ENCODE measurements at regions not wholly inside any gene's neighbourhood (a gene's known extent, or its start where the extent isn't known, plus 50 kb on each side); places are given as distances from the start of the nearest gene placed in this dataset.

DNA sequence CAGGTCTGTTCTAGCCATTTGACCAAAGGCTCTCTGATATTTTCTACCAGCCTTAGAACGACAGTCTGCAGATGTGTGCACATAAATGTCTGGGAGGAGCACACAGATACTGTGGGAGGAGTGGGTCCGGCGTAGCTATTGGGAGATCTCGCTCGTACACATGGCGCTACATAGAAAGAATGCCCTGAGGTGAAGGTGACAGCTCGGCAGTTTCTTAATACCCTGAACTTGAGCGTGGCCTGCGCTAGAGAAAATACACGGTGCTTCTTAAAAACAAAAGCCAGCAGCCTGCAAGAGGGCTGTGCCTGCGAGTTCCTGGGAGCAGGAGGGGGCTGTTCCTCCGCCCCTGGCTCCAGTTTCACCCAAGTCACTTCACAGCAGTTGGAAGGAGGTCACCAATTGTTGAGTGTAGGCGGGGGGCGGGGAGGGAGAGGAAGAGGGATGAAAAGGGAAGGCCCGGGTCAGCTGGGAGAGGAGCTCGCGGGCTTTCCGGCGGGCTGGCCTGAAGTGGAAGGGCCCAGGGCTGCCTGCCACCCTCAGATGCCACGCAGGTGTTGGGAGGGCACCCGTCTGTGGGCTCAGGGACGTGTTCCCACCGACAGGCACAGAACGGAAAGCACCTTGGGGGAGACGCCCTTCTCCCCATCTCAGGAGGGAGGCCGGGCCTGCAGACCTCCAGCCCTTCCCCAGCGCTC is 124.7 kb upstream of the ZNF516 start:
- H2AK5ac ChIP-seq (ENCODE audit: low read depth, low read length), result no peak overlapping the region
- no peaks in the 10 kb centered on the region; a peak in 1 of 8 replicates for H3K36me3 ChIP-seq (ENCODE audit: control insufficient read depth in 2 of 4, insufficient read depth in 4 of 4, low read length in 3 of 4)
- peak overlapping the region; percentile 68 for H4K5ac ChIP-seq (ENCODE audit: insufficient read length, low read depth, low read length)
- peak overlapping the region; percentile 75; the same call in 1 of the 2 replicates for H2BK20ac ChIP-seq (ENCODE audit: low read length)
- WGBS, 2 experiments (ENCODE audit: extremely low coverage in 1 of 2, insufficient coverage in 1 of 2, insufficient read length in 1 of 2, insufficient replicate concordance in 2 of 2, low coverage in 1 of 2, low lambda C conversion rate in 2 of 2, missing lambda C conversion rate in 1 of 2), result 12% methylated on average over 22 of the region's 27 CpGs; no CpG with 5 or more reads in 1 of the 2 experiments
- peak overlapping the region; percentile 91 to 93 for H3K4me2 ChIP-seq (ENCODE audit: insufficient read depth in 1 of 2, low read depth in 2 of 2, low read length in 2 of 2)
- H4K91ac ChIP-seq (replicated peaks; ENCODE audit: insufficient read length, low read length), result peak overlapping the region; percentile 87
- H2BK120ac ChIP-seq (replicated peaks; ENCODE audit: low read depth, low read length), result peak overlapping the region; percentile 21
- peak overlapping the region; percentile 84; the same call in 1 of the 2 replicates for H2BK5ac ChIP-seq (ENCODE audit: low read depth, low read length)
- no peaks in the 10 kb centered on the region for H3K9me3 ChIP-seq (ENCODE audit: insufficient read depth in 2 of 2, low read depth in 1 of 2, low read length in 1 of 2)
- H3K79me1 ChIP-seq (ENCODE audit: low read depth, low read length), result no peaks in the 10 kb centered on the region
- H2BK12ac ChIP-seq (ENCODE audit: low read depth, low read length), result peak overlapping the region; percentile 84; the same call in 1 of the 2 replicates
- 0 out of 2 replicates have a peak overlapping the region, but pooled peaks have one; percentile 0 for H2AFZ ChIP-seq (ENCODE audit: low read length)
- DNase-seq (ENCODE audit: low read depth in 1 of 2, low spot score in 2 of 2) (peak in 1 of 2 experiments; percentile 77), FAIRE-seq (no peak)
- H3K4ac ChIP-seq (replicated peaks; ENCODE audit: insufficient read length, low read depth, low read length), result peak overlapping the region; percentile 62
- H4K20me1 ChIP-seq (replicated peaks in 1 of 2; ENCODE audit: control insufficient read depth in 1 of 2, insufficient read depth in 2 of 2, low read length in 2 of 2), result no peaks in the 10 kb centered on the region
- H3K79me2 ChIP-seq (ENCODE audit: control insufficient read depth in 1 of 2, insufficient read depth in 2 of 2, low read length in 2 of 2), result no peaks in the 10 kb centered on the region
- H3K23me2 ChIP-seq (ENCODE audit: low read depth, low read length), result peaks cover 8% of the 10 kb centered on the region
- peak overlapping the region; percentile 24 to 70 (median 32); a peak in 5 of 8 replicates for H3K4me3 ChIP-seq (ENCODE audit: extremely low read depth in 1 of 4, insufficient read depth in 2 of 4, low read depth in 3 of 4, low read length in 4 of 4)
- no peak overlapping the region for H3K23ac ChIP-seq (ENCODE audit: insufficient read length)
- H2BK15ac ChIP-seq (ENCODE audit: low read length), result peak overlapping the region; percentile 97
- H3K9ac ChIP-seq (replicated peaks in 1 of 4; ENCODE audit: extremely low read depth in 1 of 4, low read depth in 3 of 4, low read length in 3 of 4), result peak overlapping the region in 2 of 4 experiments; percentile 38 to 42; a peak in 3 of 7 replicates
- no peak overlapping the region for H3K56ac ChIP-seq (replicated peaks; ENCODE audit: insufficient read length, low read depth, low read length)
- peak overlapping the region; percentile 84; the same call in 1 of the 2 replicates for H4K8ac ChIP-seq (ENCODE audit: extremely low read depth, insufficient read depth, low read length)
- peaks cover 6 to 19% (median 10%) of the 10 kb centered on the region in 4 experiments for H3K4me1 ChIP-seq (replicated peaks in 1 of 4; ENCODE audit: control insufficient read depth in 3 of 4, insufficient read depth in 4 of 4, low read length in 3 of 4)
- H3K27ac ChIP-seq (ENCODE audit: low read depth, low read length), result no peak overlapping the region
- peaks cover 0 to 16% (median 13%) of the 10 kb centered on the region in 4 experiments; a peak in 4 of 7 replicates for H3K27me3 ChIP-seq (replicated peaks in 1 of 4; ENCODE audit: control insufficient read depth in 3 of 4, extremely low read depth in 1 of 4, insufficient read depth in 3 of 4, low read length in 3 of 4)
- CTCF ChIA-PET (ENCODE audit: partially characterized antibody), result interaction anchor here (0.5 to 4.4 kb wide), 23 partner anchors 9 to 270 kb away, joined by 3 to 27 read pairs (median 4); no protein-coding TSS in a partner anchor
- POLR2A ChIA-PET (ENCODE audit: partially characterized antibody), result interaction anchor here (0.6 to 1.6 kb wide), 4 partner anchors 10 to 220 kb away, joined by 3 read pairs; no protein-coding TSS in a partner anchor
- H3K14ac ChIP-seq (ENCODE audit: insufficient read length), result no peak overlapping the region
- H3K18ac ChIP-seq (ENCODE audit: extremely low read depth, low read length), result peak overlapping the region; percentile 98
- TF ChIP-seq SAP30 (IDR thresholded peaks at IDR 0.05; ENCODE audit: insufficient read depth, insufficient replicate concordance, low read length) (no peak), CHD2 (IDR thresholded peaks at IDR 0.05; ENCODE audit: low read length) (no peak), ASH2L (IDR thresholded peaks at IDR 0.05; ENCODE audit: low read length) (peak; percentile 71), KDM4A (IDR thresholded peaks at IDR 0.05; ENCODE audit: low read depth, low read length, severe bottlenecking) (peak; percentile 51), SIN3A (conservative IDR thresholded peaks at IDR 0.05 in 1 of 2, IDR thresholded peaks at IDR 0.05 in 1 of 2; ENCODE audit: low read depth in 1 of 2, low read length in 2 of 2) (no peak), SP1 (IDR thresholded peaks at IDR 0.05; ENCODE audit: low read depth, low read length) (no peak), ZNF274 (IDR thresholded peaks at IDR 0.05; ENCODE audit: borderline replicate concordance, extremely low read depth, low read length) (no peak), EGR1 (IDR thresholded peaks at IDR 0.05; ENCODE audit: borderline replicate concordance, low read depth, low read length) (no peak), JUND (IDR thresholded peaks at IDR 0.05; ENCODE audit: low read length) (no peak), HDAC2 (IDR thresholded peaks at IDR 0.05; ENCODE audit: borderline replicate concordance in 1 of 2, low read depth in 2 of 2, low read length in 2 of 2) (no peak)
- TF ChIP-seq, protein P1, sequence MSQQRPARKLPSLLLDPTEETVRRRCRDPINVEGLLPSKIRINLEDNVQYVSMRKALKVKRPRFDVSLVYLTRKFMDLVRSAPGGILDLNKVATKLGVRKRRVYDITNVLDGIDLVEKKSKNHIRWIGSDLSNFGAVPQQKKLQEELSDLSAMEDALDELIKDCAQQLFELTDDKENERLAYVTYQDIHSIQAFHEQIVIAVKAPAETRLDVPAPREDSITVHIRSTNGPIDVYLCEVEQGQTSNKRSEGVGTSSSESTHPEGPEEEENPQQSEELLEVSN (IDR thresholded peaks at IDR 0.05), result no peak

Data from H1 (cell line).